HG03432 (cell line): ENCODE measurements at regions not wholly inside any gene's neighbourhood (a gene's known extent, or its start where the extent isn't known, plus 50 kb on each side); places are given as distances from the start of the nearest gene placed in this dataset.

ENCODE experiments used
- ATAC-seq: cut with Tn5 transposase; IDR thresholded peaks from one replicate; pipeline ENCODE4 v1.9.1; 2021; ENCODE audit warnings: mild to moderate bottlenecking, moderate library complexity; ENCODE audit not compliant: unreplicated experiment

DNA sequence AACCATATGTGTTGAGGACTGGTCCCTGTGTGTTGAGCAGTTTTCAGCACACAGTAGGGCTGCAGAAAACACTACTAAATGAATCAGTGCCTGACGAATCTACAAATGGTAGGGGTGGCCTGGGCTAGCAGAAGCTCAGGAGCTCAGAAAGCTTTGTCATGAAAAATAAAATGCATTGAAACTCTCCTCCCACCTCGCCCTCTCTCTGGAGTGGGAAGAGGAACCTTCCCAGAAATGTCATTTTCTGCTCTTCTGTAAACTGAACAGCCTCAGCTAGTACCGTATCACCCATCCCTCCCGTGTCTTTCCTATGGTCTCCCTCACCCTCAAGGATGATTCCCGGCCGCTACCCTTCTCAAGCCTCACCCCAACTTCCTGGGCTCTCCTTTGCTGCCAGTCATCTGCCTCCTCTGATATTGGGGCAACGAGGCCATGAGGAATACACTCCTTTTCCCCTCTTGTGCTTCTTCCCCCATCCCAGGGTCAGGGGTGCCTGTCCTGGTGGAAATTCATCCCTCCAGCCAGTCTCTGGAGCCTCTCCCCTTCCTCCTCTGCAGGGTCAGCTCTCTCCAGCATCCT, 734.5 kb downstream of the PTPRU start:
- no peak for ATAC-seq

- ATAC-seq = no peak
These were observed 733.3 kb downstream of the PTPRU start for GRCh38 chr1:29969576-29969975.

GRCh38 chr1:29967261-29967660, 730.9 kb downstream of the PTPRU start:
- ATAC-seq = no peak

GRCh38 chr1:29966526-29967045, 730.3 kb downstream of the PTPRU start:
- no peak for ATAC-seq

GRCh38 chr1:29964718-29965533, 728.6 kb downstream of the PTPRU start:
- no peak for ATAC-seq

- no peak for ATAC-seq
These were observed 727.6 kb downstream of the PTPRU start for GRCh38 chr1:29963946-29964345.

- ATAC-seq = no peak
These were observed 726.5 kb downstream of the PTPRU start for GRCh38 chr1:29962831-29963247.

GRCh38 chr1:29962336-29962735, 726.0 kb downstream of the PTPRU start:
- no peak for ATAC-seq

- no peak for ATAC-seq
These were observed 725.2 kb downstream of the PTPRU start for GRCh38 chr1:29961293-29962059.

DNA sequence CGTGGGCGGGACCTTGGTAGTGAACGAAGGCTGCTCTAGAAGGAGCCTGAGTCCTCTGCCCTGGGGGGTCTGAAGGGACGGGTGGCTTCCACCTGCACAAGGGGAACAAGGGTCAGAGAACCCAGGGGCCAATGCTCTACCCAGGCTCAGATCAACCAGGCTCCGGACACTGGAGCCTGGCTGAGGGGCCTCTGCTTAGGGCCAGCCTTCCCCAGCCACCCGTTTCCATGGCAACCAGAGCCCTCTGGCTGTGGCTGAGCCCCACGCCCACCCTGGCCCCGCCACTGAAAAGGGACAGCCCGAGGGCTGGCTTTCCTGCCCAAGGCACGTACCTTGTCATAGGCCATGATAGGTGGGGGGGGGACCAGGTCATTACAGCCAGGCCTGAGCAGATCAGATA, 724.6 kb downstream of the PTPRU start:
- ATAC-seq = no peak

GRCh38 chr1:29960156-29960755, 723.9 kb downstream of the PTPRU start:
- ATAC-seq = no peak

DNA sequence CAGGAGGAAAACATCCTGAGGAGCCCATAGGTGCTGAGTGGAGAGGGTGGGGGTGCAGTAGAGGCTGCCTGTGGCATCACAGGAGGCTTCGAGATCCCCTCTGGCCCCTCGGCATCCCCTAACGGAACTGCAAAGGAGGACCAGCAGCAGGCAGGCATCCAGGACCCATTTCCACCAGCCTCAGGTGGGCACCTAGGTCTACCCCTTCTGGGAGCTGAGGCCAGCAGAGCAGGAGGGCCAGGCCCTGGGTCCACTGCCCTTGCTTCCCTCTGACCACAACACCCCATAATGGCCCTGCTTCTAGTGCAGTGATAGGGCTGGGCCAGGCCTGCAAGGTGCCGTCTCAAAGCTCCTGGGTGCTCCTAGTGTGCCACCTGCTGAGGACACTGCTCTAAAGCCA, 723.0 kb downstream of the PTPRU start:
- no peak for ATAC-seq

DNA sequence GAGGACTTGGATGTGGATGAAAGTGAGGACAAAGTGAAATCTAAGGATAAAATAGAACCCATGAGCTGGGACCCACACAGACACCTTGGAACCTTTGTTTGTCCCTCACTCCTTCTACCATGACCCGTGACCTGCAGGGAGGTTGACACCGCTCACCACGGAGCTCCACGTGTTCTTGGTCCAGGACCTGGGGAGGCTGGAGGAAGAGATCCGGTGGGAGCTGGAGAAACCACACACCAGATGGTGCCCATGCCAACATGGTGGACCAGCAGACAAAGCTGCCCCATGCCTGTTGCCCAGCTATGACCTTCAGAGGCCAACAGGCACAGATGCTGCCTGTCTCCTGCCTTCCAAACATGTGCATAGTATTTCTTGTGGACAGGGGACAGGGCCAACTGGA, 721.9 kb downstream of the PTPRU start:
- ATAC-seq = no peak

GRCh38 chr1:29956349-29957030, 720.2 kb downstream of the PTPRU start:
- no peak for ATAC-seq

DNA sequence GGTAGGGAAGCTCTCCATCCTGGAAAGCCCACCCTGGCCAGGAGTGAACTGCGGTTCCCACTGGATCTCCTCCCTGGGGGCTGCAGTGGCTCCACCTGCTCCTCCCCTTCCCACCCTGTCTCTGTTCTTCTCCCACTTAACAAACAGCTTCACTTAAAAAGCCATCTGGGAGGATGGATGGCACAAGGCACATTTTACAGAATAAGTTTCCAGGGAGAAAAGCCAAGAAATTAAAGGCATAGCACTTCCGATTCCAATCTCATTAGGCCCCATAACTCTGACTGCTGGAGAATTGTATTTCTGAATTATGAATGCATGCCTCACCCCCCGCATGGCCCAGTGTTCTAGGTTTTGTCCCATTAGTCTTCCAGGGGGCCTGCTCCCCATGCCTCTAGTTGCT, 718.3 kb downstream of the PTPRU start:
- no peak for ATAC-seq

DNA sequence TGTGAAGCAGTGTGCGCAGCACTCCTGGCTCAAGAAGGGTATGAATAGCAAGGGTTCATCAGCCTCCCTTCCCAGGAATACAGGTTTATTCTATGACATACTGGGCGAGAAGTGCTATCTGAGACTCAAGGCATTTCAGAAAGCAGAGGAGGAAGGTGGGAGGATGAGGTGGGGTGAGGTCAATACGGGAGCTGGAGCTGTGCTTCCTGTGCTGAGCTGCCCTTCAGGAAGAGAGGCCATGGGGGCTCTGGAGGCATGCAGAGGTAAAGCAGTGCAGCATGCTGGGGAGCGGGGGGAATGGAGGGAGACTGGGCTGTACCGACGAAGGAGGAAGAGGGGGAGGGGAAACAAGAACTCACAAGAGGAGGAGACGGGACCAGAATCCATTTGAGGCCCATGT, 717.6 kb downstream of the PTPRU start:
- ATAC-seq = no peak

DNA sequence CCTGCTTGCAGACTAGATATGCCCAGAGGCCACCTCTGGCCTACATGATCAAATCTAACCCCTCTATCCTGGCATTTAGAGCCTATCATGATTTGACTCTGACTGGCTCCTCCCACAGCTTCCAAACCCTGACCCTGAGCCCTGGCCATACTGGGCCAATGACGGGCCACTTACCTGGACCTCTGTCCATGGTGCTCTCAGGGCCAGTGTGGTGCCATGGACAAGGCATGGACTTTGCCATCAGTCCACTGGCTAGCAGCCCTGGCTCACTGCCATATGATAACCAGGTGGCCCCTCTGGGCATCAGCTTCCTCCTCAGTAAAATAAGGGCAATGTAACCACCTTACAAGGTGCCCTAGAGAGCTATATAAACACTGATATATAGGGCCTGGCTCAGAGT, 713.4 kb downstream of the PTPRU start:
- ATAC-seq = no peak

GRCh38 chr1:29948581-29948980, 712.3 kb downstream of the PTPRU start:
- no peak for ATAC-seq

- ATAC-seq = no peak
These were observed 709.7 kb downstream of the PTPRU start for GRCh38 chr1:29946057-29946456.

- ATAC-seq = no peak
These were observed 709.1 kb downstream of the PTPRU start for GRCh38 chr1:29945426-29945825.
